Neutrophil (primary cell): ENCODE measurements at regions not wholly inside any gene's neighbourhood (a gene's known extent, or its start where the extent isn't known, plus 50 kb on each side); places are given as distances from the start of the nearest gene placed in this dataset.

ENCODE experiments used
- H3K27ac ChIP-seq: fragments of 200-600 bp; sonication (generic); 2 replicates; pipeline ENCODE4 v1.5.1; 2016; ENCODE audit warnings: mild to moderate bottlenecking, moderate library complexity
- H3K27me3 ChIP-seq: fragments of 200-600 bp; sonication (generic); 2 replicates; pipeline ENCODE4 v1.6.0; 2016; ENCODE audit warnings: mild to moderate bottlenecking
- H3K36me3 ChIP-seq: fragments of 200-600 bp; sonication (generic); 2 replicates; pipeline ENCODE4 v1.5.1; 2017
- H3K4me1 ChIP-seq, 2 experiments: fragments of 200-600 bp in 1 of 2; sonication (generic) in 1 of 2; 1 replicate in 1 of 2; 2 replicates in 1 of 2; pipeline versions ENCODE4 v1.5.1 to v1.6.1; 2013 to 2016; ENCODE audit warnings: low read depth in 1 of 2, low read length in 1 of 2, mild to moderate bottlenecking in 1 of 2, moderate library complexity in 1 of 2; ENCODE audit not compliant: control insufficient read depth in 1 of 2, insufficient read depth in 1 of 2
- H3K4me3 ChIP-seq, 2 experiments: fragments of 200-600 bp in 1 of 2; sonication (generic) in 1 of 2; 1 replicate in 1 of 2; 2 replicates in 1 of 2; pipeline ENCODE4 v1.5.1; 2013 to 2016; ENCODE audit warnings: low read depth in 1 of 2, low read length in 1 of 2, mild to moderate bottlenecking in 1 of 2, moderate library complexity in 1 of 2
- H3K9me3 ChIP-seq: fragments of 200-600 bp; sonication (generic); 2 replicates; pipeline ENCODE4 v1.5.1; 2016
- CTCF ChIP-seq: fragments of 200-600 bp; sonication (generic); IDR thresholded peaks from 2 replicates; pipeline ENCODE4 v1.5.1; 2016; ENCODE audit warnings: antibody characterized with exemption

- H3K4me3 ChIP-seq = no peak overlapping the region
- H3K27me3 ChIP-seq = no peaks in the 10 kb centered on the region
- no peaks in the 10 kb centered on the region for H3K4me1 ChIP-seq
- H3K36me3 ChIP-seq = no peaks in the 10 kb centered on the region
- TF ChIP-seq CTCF = no peak
- no peak overlapping the region for H3K27ac ChIP-seq
- H3K9me3 ChIP-seq = no peaks in the 10 kb centered on the region
Observed at GRCh38 chr4:115687052-115687755, 573.8 kb upstream of the NDST4 start.

- H3K4me1 ChIP-seq = no peaks in the 10 kb centered on the region
- TF ChIP-seq CTCF = no peak
- H3K27ac ChIP-seq = no peak overlapping the region
- no peaks in the 10 kb centered on the region for H3K9me3 ChIP-seq
- H3K4me3 ChIP-seq = no peak overlapping the region
- H3K27me3 ChIP-seq = no peaks in the 10 kb centered on the region
- H3K36me3 ChIP-seq = no peaks in the 10 kb centered on the region
Observed at GRCh38 chr4:115678425-115678941, 565.1 kb upstream of the NDST4 start.

GRCh38 chr4:115675719-115676118 lies 562.3 kb upstream of the NDST4 start:
- no peak overlapping the region for H3K27ac ChIP-seq
- no peak for TF ChIP-seq CTCF
- H3K36me3 ChIP-seq = no peaks in the 10 kb centered on the region
- no peak overlapping the region for H3K4me3 ChIP-seq
- H3K4me1 ChIP-seq = no peaks in the 10 kb centered on the region
- H3K9me3 ChIP-seq = no peaks in the 10 kb centered on the region
- H3K27me3 ChIP-seq = no peaks in the 10 kb centered on the region

GRCh38 chr4:115674485-115674884 lies 561.1 kb upstream of the NDST4 start:
- no peaks in the 10 kb centered on the region for H3K4me1 ChIP-seq
- no peaks in the 10 kb centered on the region for H3K9me3 ChIP-seq
- H3K27ac ChIP-seq = no peak overlapping the region
- no peaks in the 10 kb centered on the region for H3K36me3 ChIP-seq
- no peaks in the 10 kb centered on the region for H3K27me3 ChIP-seq
- TF ChIP-seq CTCF = no peak
- no peak overlapping the region for H3K4me3 ChIP-seq

- no peak overlapping the region for H3K27ac ChIP-seq
- no peak overlapping the region for H3K4me3 ChIP-seq
- H3K36me3 ChIP-seq = no peaks in the 10 kb centered on the region
- no peak for TF ChIP-seq CTCF
- no peaks in the 10 kb centered on the region for H3K4me1 ChIP-seq
- no peaks in the 10 kb centered on the region for H3K27me3 ChIP-seq
- H3K9me3 ChIP-seq = no peaks in the 10 kb centered on the region
Observed at GRCh38 chr4:115671581-115671980, 558.2 kb upstream of the NDST4 start.
